Breast epithelium (tissue), 3 donors: ENCODE measurements at regions not wholly inside any gene's neighbourhood (a gene's known extent, or its start where the extent isn't known, plus 50 kb on each side); places are given as distances from the start of the nearest gene placed in this dataset.

ENCODE experiments used
- CTCF ChIP-seq, 3 donors: fragments of 450-650 bp; IDR thresholded peaks; one replicate each; pipeline ENCODE4 v1.5.1; 2016 to 2017; ENCODE audit warnings: antibody characterized with exemption in 3 of 3, mild to moderate bottlenecking in 3 of 3, moderate library complexity in 3 of 3
- POLR2A ChIP-seq: fragments of 450-650 bp; IDR thresholded peaks from one replicate; pipeline ENCODE4 v1.6.1; 2016; ENCODE audit warnings: antibody characterized with exemption, mild to moderate bottlenecking, moderate library complexity
- POLR2AphosphoS5 ChIP-seq, 3 donors: sonication (generic); formaldehyde crosslinking; IDR thresholded peaks; one replicate each; pipeline ENCODE4 v1.6.1; 2017; ENCODE audit warnings: antibody characterized with exemption in 3 of 3

DNA sequence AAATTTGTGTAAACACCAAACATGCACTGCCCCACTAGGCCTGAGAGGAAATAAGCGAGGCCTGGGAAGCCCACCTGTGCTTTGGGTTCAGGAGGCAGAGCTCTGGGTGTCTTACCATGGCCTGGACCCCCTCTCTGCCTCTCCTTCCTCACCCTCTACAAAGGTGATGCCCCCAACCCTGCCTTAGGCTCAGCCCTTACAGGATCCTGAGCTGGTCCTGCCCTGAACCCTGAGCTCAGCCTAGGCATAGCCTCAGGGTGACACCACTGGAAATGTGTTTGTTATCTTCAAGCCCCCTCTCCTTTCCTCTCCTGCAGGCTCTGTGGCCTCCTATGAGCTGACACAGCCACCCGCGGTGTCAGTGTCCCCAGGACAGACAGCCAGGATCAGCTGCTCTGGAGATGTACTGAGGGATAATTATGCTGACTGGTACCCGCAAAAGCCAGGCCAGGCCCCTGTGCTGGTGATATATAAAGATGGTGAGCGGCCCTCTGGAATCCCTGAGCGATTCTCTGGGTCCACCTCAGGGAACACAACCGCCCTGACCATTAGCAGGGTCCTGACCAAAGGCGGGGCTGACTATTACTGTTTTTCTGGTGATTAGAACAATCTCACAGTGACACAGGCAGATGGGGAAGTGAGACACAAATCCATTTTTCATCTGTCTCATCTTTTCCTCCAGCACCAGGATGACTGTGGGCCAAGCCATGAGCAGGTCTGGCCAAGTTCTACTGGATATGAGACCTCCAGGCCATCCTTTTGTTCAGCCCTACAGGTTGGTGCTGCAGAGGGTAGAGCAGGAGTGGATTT lies 117.8 kb downstream of the GGTLC2 start:
- TF ChIP-seq CTCF (IDR thresholded peaks at IDR 0.05) (no peak), POLR2A (no peak), POLR2AphosphoS5 (IDR thresholded peaks at IDR 0.05) (no peak)
